CD14-positive monocyte (primary cell): ENCODE measurements at regions not wholly inside any gene's neighbourhood (a gene's known extent, or its start where the extent isn't known, plus 50 kb on each side); places are given as distances from the start of the nearest gene placed in this dataset.
"Not testable (repeated sequence)": the region's sequence is repeated elsewhere in the genome, so short reads cannot be mapped to it uniquely, and the experiment has no call there.

Source experiments
- DNase-seq, 3 donors: peaks; one replicate each; pipeline ENCODE4 v3.0.0-alpha.2; 2011 to 2022
- H2AFZ ChIP-seq: 2 replicates; pipeline ENCODE4 v1.6.0; 2012; ENCODE audit warnings: mild to moderate bottlenecking, low read depth, low read length, inconsistent platforms; ENCODE audit not compliant: insufficient read depth, poor library complexity, severe bottlenecking
- H3K27ac ChIP-seq, 2 donors: 1 replicate in 1 of 2; 2 replicates in 1 of 2; pipeline ENCODE4 v1.5.1; 2012 to 2013; ENCODE audit warnings: low read length in 2 of 2, control low read depth in 1 of 2, inconsistent platforms in 1 of 2, low read depth in 1 of 2, mild to moderate bottlenecking in 1 of 2
- H3K27me3 ChIP-seq, 2 donors: one replicate each; pipeline versions ENCODE4 v1.6.0 to v1.6.1; 2011 to 2013; ENCODE audit warnings: low read length in 2 of 2; ENCODE audit not compliant: control insufficient read depth in 2 of 2, insufficient read depth in 2 of 2
- H3K36me3 ChIP-seq, 2 donors: replicated peaks in 1 of 2; 1 replicate in 1 of 2; 2 replicates in 1 of 2; pipeline versions ENCODE4 v1.5.1 to v1.6.1; 2012 to 2013; ENCODE audit warnings: low read length in 2 of 2, control low read depth in 1 of 2, inconsistent platforms in 1 of 2, mild to moderate bottlenecking in 1 of 2; ENCODE audit not compliant: insufficient read depth in 2 of 2, control insufficient read depth in 1 of 2
- H3K4me1 ChIP-seq, 2 donors: 1 replicate in 1 of 2; 2 replicates in 1 of 2; pipeline versions ENCODE4 v1.5.1 to v1.6.1; 2012 to 2013; ENCODE audit warnings: low read length in 2 of 2, control low read depth in 1 of 2, inconsistent platforms in 1 of 2, mild to moderate bottlenecking in 1 of 2, moderate library complexity in 1 of 2; ENCODE audit not compliant: insufficient read depth in 2 of 2, control insufficient read depth in 1 of 2
- H3K4me2 ChIP-seq: replicated peaks from 2 replicates; pipeline ENCODE3; 2012; ENCODE audit warnings: low read length, moderate library complexity, mild to moderate bottlenecking; ENCODE audit not compliant: poor library complexity, severe bottlenecking; ENCODE audit errors: extremely low read depth
- H3K4me3 ChIP-seq, 3 experiments: fragments of 200-600 bp in 1 of 3; sonication (generic) in 1 of 3; replicated peaks in 1 of 3; 1 replicate in 2 of 3; 2 replicates in 1 of 3; pipeline ENCODE4 v1.5.1; 2011 to 2013; ENCODE audit warnings: low read length in 3 of 3, mild to moderate bottlenecking in 3 of 3, control low read depth in 2 of 3, low read depth in 2 of 3, inconsistent platforms in 1 of 3, moderate library complexity in 1 of 3
- H3K79me2 ChIP-seq: 2 replicates; pipeline ENCODE4 v1.6.0; 2012; ENCODE audit warnings: mild to moderate bottlenecking, control low read depth, inconsistent platforms, low read length, moderate library complexity; ENCODE audit not compliant: insufficient read depth
- H3K9ac ChIP-seq: 2 replicates; pipeline ENCODE4 v1.6.0; 2017; ENCODE audit warnings: low read length, mild to moderate bottlenecking; ENCODE audit not compliant: insufficient read depth, poor library complexity, severe bottlenecking
- H3K9me3 ChIP-seq, 2 donors: replicated peaks in 1 of 2; 1 replicate in 1 of 2; 2 replicates in 1 of 2; pipeline versions ENCODE4 v1.5.1 to v1.6.1; 2012 to 2013; ENCODE audit warnings: low read length in 2 of 2, control low read depth in 1 of 2; ENCODE audit not compliant: control insufficient read depth in 1 of 2, insufficient read depth in 1 of 2
- H4K20me1 ChIP-seq: 2 replicates; pipeline ENCODE4 v1.6.0; 2012; ENCODE audit warnings: mild to moderate bottlenecking, low read length, control low read depth, moderate library complexity; ENCODE audit not compliant: insufficient read depth
- H3K27ac Mint-ChIP-seq, 7 donors: one replicate each; pipeline ENCODE4 v1.8.0; 2020; ENCODE audit warnings: mild to moderate bottlenecking in 7 of 7, mixed read lengths in 7 of 7, moderate library complexity in 6 of 7, inconsistent platforms in 2 of 7
- H3K27me3 Mint-ChIP-seq, 3 donors: one replicate each; pipeline ENCODE4 v1.8.0; 2021 to 2022; ENCODE audit warnings: low read depth in 3 of 3, mild to moderate bottlenecking in 3 of 3, mixed read lengths in 3 of 3, moderate library complexity in 3 of 3, inconsistent platforms in 1 of 3
- H3K36me3 Mint-ChIP-seq, 2 donors: one replicate each; pipeline ENCODE4 v1.8.0; 2020; ENCODE audit warnings: mixed read lengths in 2 of 2, inconsistent platforms in 1 of 2, mild to moderate bottlenecking in 1 of 2
- H3K4me1 Mint-ChIP-seq: one replicate; pipeline ENCODE4 v1.8.0; 2020; ENCODE audit warnings: mild to moderate bottlenecking, mixed read lengths
- H3K4me3 Mint-ChIP-seq, 2 donors: one replicate each; pipeline ENCODE4 v1.8.0; 2020; ENCODE audit warnings: mild to moderate bottlenecking in 2 of 2, mixed read lengths in 2 of 2, moderate library complexity in 1 of 2
- H3K9me3 Mint-ChIP-seq, 7 donors: one replicate each; pipeline ENCODE4 v1.8.0; 2020 to 2022; ENCODE audit warnings: mixed read lengths in 7 of 7, mild to moderate bottlenecking in 6 of 7, moderate library complexity in 6 of 7, inconsistent platforms in 2 of 7
- WGBS: methylation state at CpG from one replicate; pipeline ENCODE4 v1.1.5; 2013; ENCODE audit warnings: missing lambda C conversion rate; ENCODE audit not compliant: insufficient coverage; 5-methylcytosine and 5-hydroxymethylcytosine counted together
- intact Hi-C, 2 donors: fragments of 100-400 bp; cut with micrococcal nuclease; formaldehyde crosslinking; loops; one replicate each; pipeline versions ENCODE4 v1.15.0 to v1.15.1; 2023
- TF ChIP-seq, protein P1 (sequence below): fragments of 200-600 bp; IDR thresholded peaks from one replicate; pipeline ENCODE4 v1.8.0; 2022; ENCODE audit warnings: antibody characterized with exemption, mild to moderate bottlenecking

DNA sequence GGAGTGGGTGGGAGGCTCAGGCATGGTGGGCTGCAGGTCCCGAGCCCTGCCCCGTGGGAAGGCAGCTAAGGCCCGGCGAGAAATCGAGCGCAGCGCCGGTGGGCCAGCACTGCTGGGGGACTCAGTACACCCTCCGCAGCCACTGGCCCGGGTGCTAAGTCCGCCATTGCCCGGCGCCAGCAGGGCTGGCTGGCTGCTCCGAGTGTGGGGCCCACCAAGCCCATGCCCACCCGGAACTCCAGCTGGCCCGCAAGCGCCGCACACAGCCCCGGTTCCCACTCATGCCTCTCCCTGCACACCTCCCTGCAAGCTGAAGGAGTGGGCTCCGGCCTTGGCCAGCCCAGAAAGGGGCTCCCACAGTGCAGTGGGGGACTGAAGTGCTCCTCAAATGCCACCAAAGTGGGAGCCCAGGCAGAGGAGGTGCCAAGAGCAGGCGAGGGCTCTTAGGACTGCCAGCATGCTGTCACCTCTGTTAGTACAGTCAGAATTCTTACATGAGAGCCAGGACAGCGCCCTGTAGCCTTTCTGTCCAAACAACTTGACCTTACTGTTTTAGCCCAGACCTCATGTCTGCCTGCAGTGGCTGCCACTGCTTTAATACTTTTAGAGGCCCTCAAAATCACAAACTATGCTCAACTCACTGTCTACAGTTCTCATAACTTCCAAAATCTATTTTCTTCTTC is 1117.9 kb downstream of the STIM2 start:
- H3K27me3 ChIP-seq, H3K4me3 Mint-ChIP-seq, H3K79me2 ChIP-seq, H3K4me1 ChIP-seq, H3K4me2 ChIP-seq, H3K27ac Mint-ChIP-seq, H3K9ac ChIP-seq, intact Hi-C loops, H4K20me1 ChIP-seq, H3K4me3 ChIP-seq, H3K36me3 Mint-ChIP-seq, H3K36me3 ChIP-seq, H3K4me1 Mint-ChIP-seq, DNase-seq, H3K27ac ChIP-seq, H3K27me3 Mint-ChIP-seq, H2AFZ ChIP-seq: not testable (repeated sequence)
- 82% methylated on average over 13 of the region's 22 CpGs for WGBS
- H3K9me3 Mint-ChIP-seq, result peaks cover 15 to 38% (median 18%) of the 10 kb centered on the region in 7 donors
- H3K9me3 ChIP-seq, result peaks cover 0 to 16% of the 10 kb centered on the region in 2 donors

DNA sequence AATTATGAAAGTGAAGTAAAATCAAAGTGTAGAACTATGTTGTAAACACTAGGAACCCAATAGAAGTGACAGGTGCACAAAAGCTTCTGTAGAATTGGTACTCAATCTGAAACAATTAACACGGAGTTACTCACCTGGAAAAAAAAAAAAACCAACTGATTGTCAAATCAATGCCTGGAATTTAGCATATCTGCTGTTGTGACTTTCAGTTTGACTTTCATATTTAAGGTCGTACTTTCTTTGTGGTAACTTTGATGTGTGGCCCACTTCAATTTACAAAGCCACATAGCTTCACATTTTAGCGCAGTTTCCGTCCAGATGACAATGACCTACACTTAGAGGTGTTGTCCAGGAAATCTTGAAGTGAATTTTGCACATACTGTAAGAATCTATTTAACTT is 1124.9 kb downstream of the STIM2 start:
- WGBS, result no CpG with 5 or more reads among the region's 4 CpGs
- intact Hi-C loops, result no loop called here
- no peaks in the 10 kb centered on the region for H3K27me3 ChIP-seq
- H3K27ac ChIP-seq, result no peak overlapping the region
- H3K4me1 ChIP-seq, result no peaks in the 10 kb centered on the region
- Mint-ChIP-seq H3K36me3 (no peaks in the 10 kb centered on the region), H3K4me3 (no peak overlapping the region), H3K27me3 (no peaks in the 10 kb centered on the region), H3K9me3 (peaks cover 0 to 8% (median 4%) of the 10 kb centered on the region in 7 donors), H3K27ac (no peak overlapping the region), H3K4me1 (no peaks in the 10 kb centered on the region)
- H3K9ac ChIP-seq, result no peak overlapping the region
- no peak overlapping the region for H3K4me3 ChIP-seq
- no peak for DNase-seq
- peaks cover 0 to 3% of the 10 kb centered on the region in 2 donors for H3K9me3 ChIP-seq
- no peaks in the 10 kb centered on the region for H4K20me1 ChIP-seq
- H3K79me2 ChIP-seq, result no peaks in the 10 kb centered on the region
- TF ChIP-seq, protein P1, sequence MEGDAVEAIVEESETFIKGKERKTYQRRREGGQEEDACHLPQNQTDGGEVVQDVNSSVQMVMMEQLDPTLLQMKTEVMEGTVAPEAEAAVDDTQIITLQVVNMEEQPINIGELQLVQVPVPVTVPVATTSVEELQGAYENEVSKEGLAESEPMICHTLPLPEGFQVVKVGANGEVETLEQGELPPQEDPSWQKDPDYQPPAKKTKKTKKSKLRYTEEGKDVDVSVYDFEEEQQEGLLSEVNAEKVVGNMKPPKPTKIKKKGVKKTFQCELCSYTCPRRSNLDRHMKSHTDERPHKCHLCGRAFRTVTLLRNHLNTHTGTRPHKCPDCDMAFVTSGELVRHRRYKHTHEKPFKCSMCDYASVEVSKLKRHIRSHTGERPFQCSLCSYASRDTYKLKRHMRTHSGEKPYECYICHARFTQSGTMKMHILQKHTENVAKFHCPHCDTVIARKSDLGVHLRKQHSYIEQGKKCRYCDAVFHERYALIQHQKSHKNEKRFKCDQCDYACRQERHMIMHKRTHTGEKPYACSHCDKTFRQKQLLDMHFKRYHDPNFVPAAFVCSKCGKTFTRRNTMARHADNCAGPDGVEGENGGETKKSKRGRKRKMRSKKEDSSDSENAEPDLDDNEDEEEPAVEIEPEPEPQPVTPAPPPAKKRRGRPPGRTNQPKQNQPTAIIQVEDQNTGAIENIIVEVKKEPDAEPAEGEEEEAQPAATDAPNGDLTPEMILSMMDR, result no peak
- no peak overlapping the region for H3K4me2 ChIP-seq
- no peak overlapping the region for H2AFZ ChIP-seq
- H3K36me3 ChIP-seq, result no peaks in the 10 kb centered on the region
